ENCODE measurements at regions not wholly inside any gene's neighbourhood (a gene's known extent, or its start where the extent isn't known, plus 50 kb on each side); places are given as distances from the start of the nearest gene placed in this dataset.

DNA sequence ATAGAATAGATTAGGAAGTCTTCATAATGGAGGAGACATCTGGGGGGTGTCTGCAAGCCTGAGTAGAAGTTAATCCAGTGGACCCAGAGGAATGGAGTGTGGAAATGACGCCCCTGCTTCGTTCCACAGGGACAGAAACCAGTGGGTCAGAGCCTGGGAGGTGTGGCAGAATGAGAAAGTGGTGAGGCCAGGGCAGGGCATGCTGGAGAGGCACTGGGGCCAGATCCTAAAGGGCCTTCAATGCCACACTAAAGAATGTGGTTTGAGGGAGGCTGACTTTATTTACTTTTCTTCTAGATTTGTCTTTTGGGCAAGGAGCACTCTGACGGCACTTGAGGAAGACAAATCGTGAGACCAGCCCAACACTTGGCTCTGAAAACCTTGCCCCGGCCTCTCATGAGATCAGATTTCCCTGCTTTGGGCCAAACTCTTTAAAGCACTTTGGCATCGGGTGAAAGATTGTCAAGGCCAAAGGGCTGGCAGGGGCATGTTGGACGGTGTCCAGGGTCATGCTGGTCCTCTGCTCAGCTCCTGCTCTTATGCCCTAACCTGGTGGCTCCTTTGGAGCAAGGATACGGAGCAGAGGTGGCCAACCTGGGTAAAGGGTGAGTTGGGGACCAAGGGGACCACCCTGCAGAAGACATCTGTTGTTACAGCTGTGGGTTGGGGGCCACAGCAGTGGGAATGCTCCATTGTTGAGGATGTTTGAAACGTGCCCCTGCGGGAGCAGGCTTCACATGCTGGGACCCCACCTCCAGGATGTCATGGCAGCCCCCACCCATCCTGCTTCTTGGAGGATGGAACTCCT, 157.0 kb upstream of the ZMIZ1 start:
- TF ChIP-seq CTCF (IDR thresholded peaks at IDR 0.05), result no peak
- no peak for TF ChIP-seq EZH2 (IDR thresholded peaks at IDR 0.05; ENCODE audit: borderline replicate concordance, insufficient read depth, low read depth, low read length, poor library complexity, severe bottlenecking)
